Fibroblast of the aortic adventitia (primary cell): ENCODE measurements at regions not wholly inside any gene's neighbourhood (a gene's known extent, or its start where the extent isn't known, plus 50 kb on each side); places are given as distances from the start of the nearest gene placed in this dataset.

Source experiments
- DNase-seq: peaks from one replicate; pipeline ENCODE4 v3.0.0-alpha.2; 2010; ENCODE audit warnings: low read depth
- H3K4me3 ChIP-seq: 2 replicates; pipeline ENCODE4 v1.5.1; 2011; ENCODE audit warnings: low read depth, mild to moderate bottlenecking, control low read depth, low read length, moderate library complexity
- CTCF ChIP-seq: IDR thresholded peaks from 2 replicates; pipeline ENCODE4 v1.5.1; 2011; ENCODE audit warnings: mild to moderate bottlenecking, low read length, control low read depth, inconsistent platforms; ENCODE audit not compliant: insufficient read depth

- no peak for DNase-seq
- H3K4me3 ChIP-seq: no peak overlapping the region
- TF ChIP-seq CTCF: no peak
These were observed 303.6 kb downstream of the PRDM2 start for GRCh38 chr1:14003552-14003951.

- H3K4me3 ChIP-seq: no peak overlapping the region
- DNase-seq: no peak
- no peak for TF ChIP-seq CTCF
These were observed 309.6 kb downstream of the PRDM2 start for GRCh38 chr1:14009582-14009981.

- DNase-seq: no peak
- H3K4me3 ChIP-seq: no peak overlapping the region
- no peak for TF ChIP-seq CTCF
These were observed 310.5 kb downstream of the PRDM2 start for GRCh38 chr1:14010476-14010875.

- TF ChIP-seq CTCF: no peak
- H3K4me3 ChIP-seq: no peak overlapping the region
- no peak for DNase-seq
These were observed 311.1 kb downstream of the PRDM2 start for GRCh38 chr1:14011132-14011531.

- no peak overlapping the region for H3K4me3 ChIP-seq
- no peak for TF ChIP-seq CTCF
- DNase-seq: no peak
These were observed 311.9 kb downstream of the PRDM2 start for GRCh38 chr1:14011888-14012287.

GRCh38 chr1:14014929-14015328 lies 314.9 kb downstream of the PRDM2 start:
- no peak for TF ChIP-seq CTCF
- DNase-seq: no peak
- no peak overlapping the region for H3K4me3 ChIP-seq

GRCh38 chr1:14015917-14016316 lies 315.9 kb downstream of the PRDM2 start:
- TF ChIP-seq CTCF: no peak
- no peak for DNase-seq
- H3K4me3 ChIP-seq: no peak overlapping the region
